Keratinocyte (primary cell): ENCODE measurements at regions not wholly inside any gene's neighbourhood (a gene's known extent, or its start where the extent isn't known, plus 50 kb on each side); places are given as distances from the start of the nearest gene placed in this dataset.

Experiments
- DNase-seq: peaks from one replicate; pipeline ENCODE4 v3.0.0-alpha.2; 2011; ENCODE audit warnings: low read depth, missing footprints, low spot score
- FAIRE-seq: peaks from 2 replicates; lab custom pipeline; 2011; peaks lifted over from hg19 to GRCh38; lab: Jason Lieb, UNC
- H2AFZ ChIP-seq: 2 replicates; pipeline ENCODE4 v1.6.0; 2012; ENCODE audit warnings: low read length, control low read depth, inconsistent platforms; ENCODE audit not compliant: control insufficient read depth
- H3K27ac ChIP-seq: 2 replicates; pipeline ENCODE4 v1.5.1; 2011; ENCODE audit warnings: low read length; ENCODE audit not compliant: control insufficient read depth, insufficient read depth
- H3K27me3 ChIP-seq: 3 replicates; pipeline ENCODE4 v1.6.0; 2011; ENCODE audit warnings: low read length; ENCODE audit not compliant: control insufficient read depth, insufficient read depth; ENCODE audit errors: extremely low read depth
- H3K36me3 ChIP-seq, 2 experiments: 2 replicates in 1 of 2; 3 replicates in 1 of 2; pipeline ENCODE4 v1.5.1; 2011; ENCODE audit warnings: low read length in 2 of 2, mild to moderate bottlenecking in 1 of 2; ENCODE audit not compliant: control insufficient read depth in 2 of 2, insufficient read depth in 2 of 2; ENCODE audit errors: extremely low read depth in 1 of 2
- H3K4me1 ChIP-seq: 3 replicates; pipeline ENCODE4 v1.5.1; 2011; ENCODE audit warnings: low read length; ENCODE audit not compliant: control insufficient read depth, insufficient read depth; ENCODE audit errors: extremely low read depth
- H3K4me2 ChIP-seq: 3 replicates; pipeline ENCODE4 v1.6.0; 2011; ENCODE audit warnings: low read depth, low read length; ENCODE audit not compliant: control insufficient read depth, insufficient read depth; ENCODE audit errors: extremely low read depth
- H3K4me3 ChIP-seq, 3 experiments: fragments of 200-600 bp in 1 of 3; sonication (generic) in 1 of 3; 2 replicates in 2 of 3; 3 replicates in 1 of 3; pipeline ENCODE4 v1.5.1; 2011 to 2016; ENCODE audit warnings: low read length in 3 of 3, mild to moderate bottlenecking in 3 of 3, control low read depth in 2 of 3, inconsistent platforms in 1 of 3, low read depth in 1 of 3, mixed read lengths in 1 of 3, mixed run types in 1 of 3, moderate library complexity in 1 of 3; ENCODE audit not compliant: control insufficient read depth in 2 of 3, insufficient read depth in 2 of 3; ENCODE audit errors: extremely low read depth in 1 of 3
- H3K79me2 ChIP-seq: 2 replicates; pipeline ENCODE4 v1.6.0; 2012; ENCODE audit warnings: low read length; ENCODE audit not compliant: control insufficient read depth, insufficient read depth
- H3K9ac ChIP-seq: 3 replicates; pipeline ENCODE4 v1.6.0; 2011; ENCODE audit warnings: low read length; ENCODE audit not compliant: control insufficient read depth, insufficient read depth; ENCODE audit errors: extremely low read depth
- H3K9me1 ChIP-seq: 3 replicates; pipeline ENCODE4 v1.6.0; 2011; ENCODE audit warnings: low read length; ENCODE audit not compliant: control insufficient read depth, insufficient read depth; ENCODE audit errors: extremely low read depth
- H3K9me3 ChIP-seq: 2 replicates; pipeline ENCODE4 v1.5.1; 2012; ENCODE audit warnings: low read depth, low read length; ENCODE audit not compliant: control insufficient read depth
- H4K20me1 ChIP-seq: 3 replicates; pipeline ENCODE4 v1.6.0; 2011; ENCODE audit warnings: low read length; ENCODE audit not compliant: control insufficient read depth, insufficient read depth; ENCODE audit errors: extremely low read depth
- EZH2 ChIP-seq: IDR thresholded peaks from one replicate; pipeline ENCODE4 v1.6.1; 2012; ENCODE audit warnings: inconsistent platforms, mild to moderate bottlenecking, low read length, moderate library complexity
- dilution Hi-C: fragments of 300-500 bp; cut with MboI; formaldehyde crosslinking; loops from one replicate; pipeline ENCODE4 v1.7.0; 2020; ENCODE audit warnings: low sequenced_read_pairs; ENCODE audit not compliant: extremely low pct_ligation_motif_present
- TF ChIP-seq, protein P1 (sequence below), 3 experiments: IDR thresholded peaks in 1 of 3; conservative IDR thresholded peaks in 1 of 3; optimal IDR thresholded peaks in 1 of 3; 2 replicates in 2 of 3; 3 replicates in 1 of 3; pipeline versions ENCODE3 to v1.5.1; 2011; ENCODE audit warnings: low read length in 3 of 3, mild to moderate bottlenecking in 3 of 3, moderate library complexity in 2 of 3, control low read depth in 1 of 3, inconsistent platforms in 1 of 3; ENCODE audit not compliant: insufficient read depth in 2 of 3; ENCODE audit errors: extremely low read depth in 1 of 3

- no peaks in the 10 kb centered on the region for H3K79me2 ChIP-seq
- H3K9me3 ChIP-seq: peaks cover 1% of the 10 kb centered on the region
- no peaks in the 10 kb centered on the region for H3K9me1 ChIP-seq
- no peaks in the 10 kb centered on the region for H3K4me1 ChIP-seq
- DNase-seq (no peak), FAIRE-seq (no peak)
- H3K4me3 ChIP-seq: no peak overlapping the region
- no peak overlapping the region for H3K27ac ChIP-seq
- H3K9ac ChIP-seq: no peak overlapping the region
- H2AFZ ChIP-seq: no peak overlapping the region
- dilution Hi-C loops: no loop called here
- no peaks in the 10 kb centered on the region for H3K27me3 ChIP-seq
- H4K20me1 ChIP-seq: no peaks in the 10 kb centered on the region
- TF ChIP-seq, protein P1, sequence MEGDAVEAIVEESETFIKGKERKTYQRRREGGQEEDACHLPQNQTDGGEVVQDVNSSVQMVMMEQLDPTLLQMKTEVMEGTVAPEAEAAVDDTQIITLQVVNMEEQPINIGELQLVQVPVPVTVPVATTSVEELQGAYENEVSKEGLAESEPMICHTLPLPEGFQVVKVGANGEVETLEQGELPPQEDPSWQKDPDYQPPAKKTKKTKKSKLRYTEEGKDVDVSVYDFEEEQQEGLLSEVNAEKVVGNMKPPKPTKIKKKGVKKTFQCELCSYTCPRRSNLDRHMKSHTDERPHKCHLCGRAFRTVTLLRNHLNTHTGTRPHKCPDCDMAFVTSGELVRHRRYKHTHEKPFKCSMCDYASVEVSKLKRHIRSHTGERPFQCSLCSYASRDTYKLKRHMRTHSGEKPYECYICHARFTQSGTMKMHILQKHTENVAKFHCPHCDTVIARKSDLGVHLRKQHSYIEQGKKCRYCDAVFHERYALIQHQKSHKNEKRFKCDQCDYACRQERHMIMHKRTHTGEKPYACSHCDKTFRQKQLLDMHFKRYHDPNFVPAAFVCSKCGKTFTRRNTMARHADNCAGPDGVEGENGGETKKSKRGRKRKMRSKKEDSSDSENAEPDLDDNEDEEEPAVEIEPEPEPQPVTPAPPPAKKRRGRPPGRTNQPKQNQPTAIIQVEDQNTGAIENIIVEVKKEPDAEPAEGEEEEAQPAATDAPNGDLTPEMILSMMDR (optimal IDR thresholded peaks at IDR 0.05 in 1 of 3, IDR thresholded peaks at IDR 0.05 in 1 of 3, conservative IDR thresholded peaks at IDR 0.05 in 1 of 3; ENCODE audit: extremely low read depth in 1 of 3, insufficient read depth in 2 of 3, low read length in 3 of 3): no peak
- TF ChIP-seq EZH2: no peak
- H3K36me3 ChIP-seq: no peaks in the 10 kb centered on the region
- no peak overlapping the region for H3K4me2 ChIP-seq
Measured at GRCh38 chr4:189506080-189506479, 434.6 kb upstream of the FRG1 start.

- dilution Hi-C loops: no loop called here
- TF ChIP-seq, protein P1 (optimal IDR thresholded peaks at IDR 0.05 in 1 of 3, IDR thresholded peaks at IDR 0.05 in 1 of 3, conservative IDR thresholded peaks at IDR 0.05 in 1 of 3; ENCODE audit: extremely low read depth in 1 of 3, insufficient read depth in 2 of 3, low read length in 3 of 3): no peak
- TF ChIP-seq EZH2: no peak
- Histone ChIP-seq H2AFZ (no peak overlapping the region), H3K27me3 (no peaks in the 10 kb centered on the region), H4K20me1 (no peaks in the 10 kb centered on the region), H3K9ac (no peak overlapping the region), H3K4me3 (no peak overlapping the region), H3K9me3 (peaks cover 1% of the 10 kb centered on the region), H3K79me2 (no peaks in the 10 kb centered on the region), H3K9me1 (no peaks in the 10 kb centered on the region), H3K27ac (no peak overlapping the region), H3K4me2 (no peak overlapping the region), H3K36me3 (no peaks in the 10 kb centered on the region), H3K4me1 (no peaks in the 10 kb centered on the region)
- no peak for DNase-seq
- no peak for FAIRE-seq
Measured at GRCh38 chr4:189507060-189507459, 433.6 kb upstream of the FRG1 start.
